ENCODE measurements at regions not wholly inside any gene's neighbourhood (a gene's known extent, or its start where the extent isn't known, plus 50 kb on each side); places are given as distances from the start of the nearest gene placed in this dataset.
"Not testable (repeated sequence)": the region's sequence is repeated elsewhere in the genome, so short reads cannot be mapped to it uniquely, and the experiment has no call there.

GRCh38 chr4:106524772-106525171 lies 156.2 kb upstream of the GIMD1 start:
- DNase-seq (ENCODE audit: low read depth): not testable (repeated sequence)

GRCh38 chr4:106522839-106523238 lies 154.3 kb upstream of the GIMD1 start:
- DNase-seq (ENCODE audit: low read depth): peak; percentile 7

GRCh38 chr4:106512706-106513105 lies 144.1 kb upstream of the GIMD1 start:
- DNase-seq (ENCODE audit: low read depth): no peak

DNA sequence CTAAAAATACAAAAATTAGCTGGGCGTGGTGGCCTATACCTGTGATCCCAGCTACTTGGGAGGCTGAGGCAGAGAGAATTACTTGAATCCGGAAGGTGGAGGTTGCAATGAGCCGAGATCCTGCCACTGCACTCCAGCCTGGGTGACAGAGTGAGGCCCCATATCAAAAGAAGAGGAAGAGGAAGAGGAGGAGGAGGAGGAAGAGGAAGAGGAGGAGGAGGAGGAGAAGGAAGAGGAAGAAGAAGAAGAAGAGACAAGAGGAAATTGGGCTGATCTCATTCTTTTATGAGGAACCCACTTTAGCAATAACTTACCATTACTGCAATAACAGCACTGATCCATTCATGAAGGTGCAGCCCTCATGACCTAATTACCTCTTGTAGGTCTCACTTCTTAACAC lies 138.9 kb upstream of the GIMD1 start:
- no peak for DNase-seq (ENCODE audit: low read depth)

DNA sequence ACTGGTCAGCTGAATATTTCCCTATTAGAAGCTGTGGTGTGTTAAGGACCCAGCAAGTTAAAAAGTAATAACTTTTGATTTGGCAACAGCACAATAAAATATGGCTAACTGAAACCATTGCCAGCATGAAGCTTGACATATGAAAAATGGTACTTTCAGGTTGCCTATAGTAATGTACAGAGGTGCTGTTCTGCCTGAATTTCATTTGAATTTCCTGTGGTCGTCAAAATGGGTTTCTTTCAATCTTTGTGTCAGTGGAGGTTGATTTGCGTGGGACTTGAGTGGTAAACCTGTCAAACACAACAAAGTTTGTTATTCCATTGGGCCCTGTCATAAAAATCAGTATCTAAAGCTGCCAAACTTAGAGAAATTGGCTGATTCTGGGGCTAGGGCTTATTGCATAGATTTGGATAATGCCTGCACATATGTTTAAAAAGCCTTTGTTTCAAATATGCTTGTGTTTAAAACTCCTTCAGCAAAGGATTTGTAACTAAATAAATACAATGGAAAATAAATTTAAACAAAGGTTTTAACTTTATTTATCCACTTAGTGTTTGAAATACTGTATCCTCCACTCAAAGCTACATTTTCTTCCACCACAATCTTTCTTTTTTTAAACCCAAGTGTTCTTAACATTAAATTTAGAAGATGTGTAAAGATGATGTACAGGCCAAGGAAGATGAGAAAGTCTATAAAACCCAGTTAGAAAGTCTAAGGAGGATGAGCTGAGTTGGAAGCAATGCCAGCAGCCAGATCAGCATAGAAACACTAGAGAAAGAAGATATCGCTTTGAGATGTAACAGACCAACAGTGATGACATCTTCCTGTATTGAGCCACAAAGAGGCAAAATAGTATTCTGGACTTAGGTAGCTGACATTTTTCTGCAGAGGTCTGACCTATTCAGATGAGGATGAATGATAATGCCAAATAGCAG lies 134.8 kb upstream of the GIMD1 start:
- no peak for DNase-seq (ENCODE audit: low read depth)

- peak; percentile 51 for DNase-seq (ENCODE audit: low read depth)
These were observed 133.6 kb upstream of the GIMD1 start for GRCh38 chr4:106502106-106502699.

DNA sequence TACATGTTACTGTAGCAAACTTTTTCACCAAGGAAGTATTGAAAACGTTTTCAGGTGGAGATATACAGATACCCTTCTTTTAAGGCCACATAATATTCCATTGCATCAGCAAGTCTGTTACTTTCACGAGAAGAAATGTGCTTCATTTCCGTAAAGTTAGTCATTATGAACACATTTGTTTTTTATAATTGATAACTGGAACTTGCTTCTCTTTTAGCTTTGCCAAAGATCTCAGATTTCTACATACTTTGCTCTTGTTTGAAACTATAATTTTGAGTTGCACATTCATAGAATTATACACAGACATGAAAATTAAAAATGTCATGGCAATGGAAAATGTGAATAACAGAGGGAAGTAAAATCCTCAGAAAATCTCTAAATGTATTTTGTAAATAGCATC lies 128.7 kb upstream of the GIMD1 start:
- no peak for DNase-seq (ENCODE audit: low read depth)

DNA sequence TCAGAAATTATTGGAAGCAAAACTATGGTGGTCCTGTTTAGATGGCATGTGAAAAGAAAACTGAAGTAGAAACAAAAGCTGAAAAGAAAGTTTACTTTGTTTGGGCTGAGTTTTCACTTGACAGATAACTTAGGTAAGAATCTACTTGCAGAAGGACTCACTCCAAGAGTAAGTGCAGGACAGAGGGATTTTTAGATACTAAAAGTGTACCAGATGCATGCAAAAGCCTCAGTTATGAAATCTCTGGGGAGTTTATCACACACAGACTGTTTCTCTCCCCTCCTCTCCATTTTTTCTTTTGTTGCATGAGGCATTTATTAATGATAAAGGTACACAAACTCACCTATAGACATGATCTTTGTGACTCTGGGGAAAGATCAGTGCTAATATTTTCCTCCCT lies 127.5 kb upstream of the GIMD1 start:
- DNase-seq (ENCODE audit: low read depth): no peak

DNA sequence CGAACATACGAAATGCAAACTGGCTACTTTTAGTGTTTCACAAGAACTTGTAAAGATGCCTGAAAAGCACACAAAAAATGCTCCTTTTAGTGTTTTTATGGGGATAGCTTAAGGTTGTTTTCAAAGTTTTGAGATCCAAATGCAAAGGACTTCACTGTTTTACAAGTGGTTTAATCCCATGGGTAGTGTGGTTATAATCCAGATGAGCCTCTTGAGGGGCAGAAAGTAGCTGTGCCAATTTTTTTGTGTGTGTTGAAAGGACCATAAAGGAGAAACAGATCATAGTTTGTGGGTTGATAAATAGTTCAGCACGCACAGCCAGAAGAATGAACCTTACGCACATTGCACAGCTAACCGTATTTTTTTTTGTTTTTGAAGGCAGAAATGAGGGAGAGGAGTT lies 126.9 kb upstream of the GIMD1 start:
- DNase-seq (ENCODE audit: low read depth): no peak

DNA sequence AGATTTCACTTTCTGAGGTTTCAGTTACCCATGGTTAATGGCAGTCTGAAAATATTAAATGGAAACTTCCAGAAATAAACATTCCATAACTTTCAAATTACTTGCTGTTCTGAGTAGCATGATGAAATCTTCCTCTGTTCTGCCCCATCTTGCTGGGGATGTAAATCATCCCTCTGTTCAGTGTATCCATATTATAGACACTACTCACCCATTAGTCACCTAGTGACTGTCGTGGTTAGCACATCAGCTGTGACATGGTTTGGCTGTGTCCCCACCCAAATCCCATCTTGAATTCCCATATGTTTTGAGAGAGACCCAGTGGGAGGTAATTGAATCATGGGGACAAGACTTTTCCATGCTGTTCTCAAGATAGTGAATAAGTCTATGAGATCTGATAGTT lies 125.5 kb upstream of the GIMD1 start:
- DNase-seq (ENCODE audit: low read depth): no peak

DNA sequence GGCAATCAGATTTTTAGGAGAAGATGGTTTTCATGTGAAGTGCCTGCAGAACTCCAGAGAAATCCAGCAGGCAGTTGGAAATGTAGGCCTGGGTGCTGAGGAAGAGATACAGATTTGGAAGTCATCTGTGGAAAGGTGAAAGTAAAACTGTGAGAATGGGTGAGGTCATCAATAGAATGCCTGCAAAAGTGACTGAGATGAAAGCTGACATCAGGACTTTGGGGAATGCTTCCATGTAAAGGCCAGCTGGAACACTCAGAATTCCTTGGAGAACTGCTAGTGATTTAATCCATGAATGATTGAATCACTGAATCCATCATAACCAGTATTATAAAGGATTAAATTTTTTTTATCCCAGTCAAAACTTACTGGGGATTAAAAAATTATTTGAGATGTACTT lies 124.5 kb upstream of the GIMD1 start:
- DNase-seq (ENCODE audit: low read depth): no peak

- DNase-seq (ENCODE audit: low read depth): no peak
These were observed 118.0 kb upstream of the GIMD1 start for GRCh38 chr4:106486533-106486932.

GRCh38 chr4:106481801-106482200 lies 113.2 kb upstream of the GIMD1 start:
- no peak for DNase-seq (ENCODE audit: low read depth)

GRCh38 chr4:106478152-106478551 lies 109.6 kb upstream of the GIMD1 start:
- DNase-seq (ENCODE audit: low read depth): no peak

GRCh38 chr4:106476741-106477140 lies 108.2 kb upstream of the GIMD1 start:
- no peak for DNase-seq (ENCODE audit: low read depth)

DNA sequence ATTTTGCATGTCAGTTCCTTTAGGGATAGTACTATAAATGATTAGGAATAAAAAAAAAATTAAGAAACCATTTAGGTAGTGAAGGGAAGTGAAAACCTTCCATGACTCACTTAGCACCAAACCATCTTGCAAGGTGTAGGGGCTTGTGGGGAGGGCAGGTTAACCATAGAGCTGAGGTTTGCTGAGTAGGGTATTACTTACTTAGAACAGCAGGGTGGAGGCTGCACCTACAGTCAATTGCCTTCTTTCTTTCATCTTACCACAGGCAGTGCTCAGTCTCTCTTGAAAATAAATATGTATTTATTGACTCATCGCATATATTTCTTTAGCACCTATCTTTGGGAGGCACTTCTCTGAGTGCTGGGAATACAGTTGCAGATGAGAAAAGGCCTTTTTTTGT lies 104.9 kb upstream of the GIMD1 start:
- no peak for DNase-seq (ENCODE audit: low read depth)

DNA sequence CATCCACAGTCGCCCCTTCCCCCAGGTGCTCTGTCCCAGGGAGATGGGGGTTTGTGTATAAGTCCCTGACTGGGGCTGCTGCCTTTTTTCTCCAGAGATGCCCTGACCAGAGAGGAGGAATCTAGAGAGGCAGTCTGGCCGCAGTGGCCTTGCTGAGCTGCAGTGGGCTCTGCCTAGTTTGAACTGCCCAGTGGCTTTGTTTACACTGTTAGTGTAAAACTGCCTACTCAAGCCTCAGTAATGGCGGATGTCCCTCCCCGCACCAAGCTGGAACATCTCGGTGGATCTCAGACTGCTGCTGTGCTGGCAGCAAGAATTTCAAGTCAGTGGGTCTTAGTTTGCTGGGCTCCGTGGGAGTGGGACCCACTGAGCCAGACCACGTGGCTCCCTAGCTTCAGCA lies 102.6 kb upstream of the GIMD1 start:
- no peak for DNase-seq (ENCODE audit: low read depth)

GRCh38 chr4:106463622-106464021 lies 95.0 kb upstream of the GIMD1 start:
- no peak for DNase-seq (ENCODE audit: low read depth)

GRCh38 chr4:106454581-106454980 lies 86.0 kb upstream of the GIMD1 start:
- DNase-seq (ENCODE audit: low read depth): no peak

DNA sequence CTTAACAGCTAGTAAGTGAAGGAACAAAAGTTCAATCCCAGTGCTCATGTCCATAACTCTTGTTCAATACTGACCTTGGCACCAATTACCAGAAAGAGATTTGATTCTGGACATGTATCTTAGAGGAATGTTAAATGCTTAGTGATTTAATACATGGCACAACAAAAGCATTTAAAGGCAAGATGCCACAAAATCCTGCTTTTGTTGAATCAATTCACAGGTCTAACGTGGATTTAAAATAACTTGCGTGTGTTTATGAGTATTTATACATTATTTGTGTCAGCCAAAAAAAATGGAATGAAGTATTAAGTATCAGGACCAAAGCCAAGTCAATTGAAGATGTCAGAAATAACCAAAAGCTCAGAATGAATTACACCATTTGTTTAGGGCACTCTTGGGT lies 85.4 kb upstream of the GIMD1 start:
- no peak for DNase-seq (ENCODE audit: low read depth)

- DNase-seq (ENCODE audit: low read depth): no peak
These were observed 82.5 kb upstream of the GIMD1 start for GRCh38 chr4:106451091-106451490.

DNA sequence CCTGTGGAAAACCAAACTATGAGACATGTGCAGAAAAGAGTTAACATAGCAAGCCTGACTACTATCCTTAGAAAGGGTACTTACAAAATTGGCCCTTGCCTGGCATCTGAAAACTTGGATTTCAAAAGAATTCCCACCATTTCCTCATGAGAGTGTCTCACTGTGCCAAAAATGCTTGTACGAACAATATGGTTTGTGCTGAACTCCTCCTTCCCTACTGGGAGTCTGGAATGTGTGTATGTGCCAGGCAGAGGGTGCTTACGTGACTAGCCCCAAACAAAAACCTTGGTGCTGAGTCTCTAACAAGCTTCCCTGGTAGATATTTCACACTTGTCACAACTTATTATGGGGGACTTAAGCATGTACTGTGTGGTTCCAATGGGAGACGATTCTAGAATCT lies 81.7 kb upstream of the GIMD1 start:
- no peak for DNase-seq (ENCODE audit: low read depth)

DNA sequence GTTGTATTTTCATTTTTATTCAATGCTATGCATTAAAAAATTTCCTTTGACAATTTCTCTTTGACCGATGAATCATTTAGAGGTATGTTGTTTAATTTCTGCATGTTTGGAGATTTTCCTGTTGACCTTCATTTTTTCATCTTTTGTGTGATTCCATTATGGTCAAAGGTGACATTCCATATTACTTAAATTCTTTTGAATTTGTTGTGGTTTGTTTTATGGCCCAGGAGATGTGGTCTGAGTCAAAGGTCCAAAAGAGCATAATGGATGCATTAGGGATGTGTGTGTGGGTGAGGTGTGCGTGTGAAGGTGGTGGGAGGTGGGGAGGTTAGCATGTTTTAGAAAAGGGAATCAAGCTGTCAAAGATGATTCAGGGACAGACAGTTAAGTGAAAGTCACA lies 76.0 kb upstream of the GIMD1 start:
- DNase-seq (ENCODE audit: low read depth): no peak

DNA sequence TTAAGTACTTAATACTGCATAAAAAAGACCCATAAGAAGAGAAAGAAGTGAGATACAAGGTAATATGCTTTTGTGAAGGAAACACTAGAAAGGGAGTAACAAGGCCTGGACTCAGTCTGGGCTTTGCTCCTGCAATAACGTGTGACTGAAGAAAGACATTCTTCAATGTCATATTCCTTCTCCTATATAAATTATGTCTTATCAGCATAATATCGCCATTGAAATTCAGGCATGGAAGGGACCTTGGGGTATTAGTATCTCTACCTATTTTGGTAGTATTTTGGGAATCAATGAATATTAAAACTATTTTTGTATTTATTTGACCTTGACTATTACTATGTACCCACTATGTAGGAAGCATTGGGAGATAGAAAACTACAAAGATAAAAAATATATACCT lies 62.2 kb upstream of the GIMD1 start:
- DNase-seq (ENCODE audit: low read depth): no peak

Measured in renal cortical epithelial cell (primary cell).